Anterior cingulate cortex (tissue), 58 donors: ENCODE measurements at regions not wholly inside any gene's neighbourhood (a gene's known extent, or its start where the extent isn't known, plus 50 kb on each side); places are given as distances from the start of the nearest gene placed in this dataset.
"Not testable (repeated sequence)": the region's sequence is repeated elsewhere in the genome, so short reads cannot be mapped to it uniquely, and the experiment has no call there.

ENCODE experiments used
- DNase-seq, 58 donors: peaks; one replicate each; lab custom pipeline; 2025; lab: John Stamatoyannopoulos, UW

- no peak for DNase-seq
These were observed 117.1 kb downstream of the JRKL start for GRCh38 chr11:96506953-96507354.

GRCh38 chr11:96508861-96509260 is 119.0 kb downstream of the JRKL start:
- DNase-seq, result no peak

GRCh38 chr11:96520939-96521338 is 131.1 kb downstream of the JRKL start:
- no peak for DNase-seq

GRCh38 chr11:96523656-96524055 is 133.8 kb downstream of the JRKL start:
- no peak for DNase-seq

- no peak for DNase-seq
These were observed 134.7 kb downstream of the JRKL start for GRCh38 chr11:96524475-96524874.

- DNase-seq, result no peak
These were observed 140.7 kb downstream of the JRKL start for GRCh38 chr11:96530473-96530872.

- DNase-seq, result no peak
These were observed 148.3 kb downstream of the JRKL start for GRCh38 chr11:96538104-96538503.

- DNase-seq, result no peak
These were observed 148.8 kb downstream of the JRKL start for GRCh38 chr11:96538622-96539021.

- no peak for DNase-seq
These were observed 151.1 kb downstream of the JRKL start for GRCh38 chr11:96540875-96541274.

- no peak for DNase-seq
These were observed 153.4 kb downstream of the JRKL start for GRCh38 chr11:96543177-96543576.

- not testable (repeated sequence) for DNase-seq
These were observed 155.4 kb downstream of the JRKL start for GRCh38 chr11:96545192-96545591.

- DNase-seq, result no peak
These were observed 161.3 kb downstream of the JRKL start for GRCh38 chr11:96551136-96551535.

- DNase-seq, result no peak
These were observed 164.5 kb downstream of the JRKL start for GRCh38 chr11:96554236-96554820.

- not testable (repeated sequence) for DNase-seq
These were observed 166.0 kb downstream of the JRKL start for GRCh38 chr11:96555826-96556225.

- not testable (repeated sequence) for DNase-seq
These were observed 170.9 kb downstream of the JRKL start for GRCh38 chr11:96560727-96561126.

- no peak for DNase-seq
These were observed 177.4 kb downstream of the JRKL start for GRCh38 chr11:96567176-96567575.

- DNase-seq, result no peak
These were observed 177.9 kb downstream of the JRKL start for GRCh38 chr11:96567667-96568066.

- no peak for DNase-seq
These were observed 186.6 kb downstream of the JRKL start for GRCh38 chr11:96576383-96576782.

- no peak for DNase-seq
These were observed 188.6 kb downstream of the JRKL start for GRCh38 chr11:96578379-96578778.

- DNase-seq, result no peak
These were observed 189.8 kb downstream of the JRKL start for GRCh38 chr11:96579656-96580055.

- no peak for DNase-seq
These were observed 190.7 kb downstream of the JRKL start for GRCh38 chr11:96580476-96581040.
